SK-N-SH (cell line): ENCODE measurements at regions not wholly inside any gene's neighbourhood (a gene's known extent, or its start where the extent isn't known, plus 50 kb on each side); places are given as distances from the start of the nearest gene placed in this dataset.

ENCODE experiments used
- EP300 ChIP-seq, 2 experiments: IDR thresholded peaks; 2 replicates each; pipeline versions ENCODE4 v1.4.0 to v1.6.1; 2012; ENCODE audit warnings: borderline replicate concordance in 1 of 2, low read depth in 1 of 2, low read length in 1 of 2
- FOXJ3 ChIP-seq: sonication (generic); formaldehyde crosslinking; IDR thresholded peaks from 2 replicates; pipeline ENCODE4 v1.5.1; 2020; ENCODE audit warnings: mild to moderate bottlenecking, missing genetic modification reagents
- FOXM1 ChIP-seq: IDR thresholded peaks from 2 replicates; pipeline ENCODE4 v1.4.0; 2012; ENCODE audit warnings: low read depth, mild to moderate bottlenecking
- JUND ChIP-seq: IDR thresholded peaks from 2 replicates; pipeline ENCODE4 v1.4.0; 2012
- NRF1 ChIP-seq: IDR thresholded peaks from 2 replicates; pipeline ENCODE4 v1.6.1; 2012; ENCODE audit warnings: low read depth, mild to moderate bottlenecking, low read length
- POLR2AphosphoS5 ChIP-seq: IDR thresholded peaks from 2 replicates; pipeline ENCODE4 v1.6.1; 2012; ENCODE audit warnings: low read depth, low read length
- SMC3 ChIP-seq: IDR thresholded peaks from 2 replicates; pipeline ENCODE4 v1.6.1; 2012; ENCODE audit warnings: low read depth, low read length, improper control_type of control experiment
- TAF1 ChIP-seq: IDR thresholded peaks from 2 replicates; pipeline ENCODE4 v1.6.1; 2012; ENCODE audit warnings: low read depth, mild to moderate bottlenecking, low read length, moderate library complexity, borderline replicate concordance
- TF ChIP-seq, protein P1 (sequence below): fragments of 200-600 bp; sonication (generic); IDR thresholded peaks from 2 replicates; pipeline ENCODE4 v1.6.1; 2017; ENCODE audit warnings: antibody characterized with exemption, mild to moderate bottlenecking, moderate library complexity

DNA sequence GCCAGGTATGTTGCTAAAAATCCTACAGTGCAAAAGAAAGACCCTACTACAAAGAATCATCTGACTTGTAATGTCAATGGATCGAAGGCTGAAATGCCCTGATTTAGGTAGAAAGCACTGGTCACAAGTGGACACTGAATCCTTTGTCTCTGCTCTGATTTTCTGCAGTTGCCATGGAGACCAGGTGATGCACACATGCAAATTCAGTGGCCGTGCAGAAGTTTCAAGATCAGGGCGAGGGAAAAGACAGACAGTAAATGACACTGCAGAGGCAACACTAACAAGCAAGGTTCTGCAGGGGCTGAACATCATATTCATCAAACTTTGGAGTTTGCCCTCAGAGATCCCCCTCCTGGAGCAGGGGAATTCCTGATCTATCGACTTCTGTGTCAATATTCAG is 370.3 kb upstream of the TMEM132C start:
- no peak for TF ChIP-seq TAF1
- TF ChIP-seq, protein P1, sequence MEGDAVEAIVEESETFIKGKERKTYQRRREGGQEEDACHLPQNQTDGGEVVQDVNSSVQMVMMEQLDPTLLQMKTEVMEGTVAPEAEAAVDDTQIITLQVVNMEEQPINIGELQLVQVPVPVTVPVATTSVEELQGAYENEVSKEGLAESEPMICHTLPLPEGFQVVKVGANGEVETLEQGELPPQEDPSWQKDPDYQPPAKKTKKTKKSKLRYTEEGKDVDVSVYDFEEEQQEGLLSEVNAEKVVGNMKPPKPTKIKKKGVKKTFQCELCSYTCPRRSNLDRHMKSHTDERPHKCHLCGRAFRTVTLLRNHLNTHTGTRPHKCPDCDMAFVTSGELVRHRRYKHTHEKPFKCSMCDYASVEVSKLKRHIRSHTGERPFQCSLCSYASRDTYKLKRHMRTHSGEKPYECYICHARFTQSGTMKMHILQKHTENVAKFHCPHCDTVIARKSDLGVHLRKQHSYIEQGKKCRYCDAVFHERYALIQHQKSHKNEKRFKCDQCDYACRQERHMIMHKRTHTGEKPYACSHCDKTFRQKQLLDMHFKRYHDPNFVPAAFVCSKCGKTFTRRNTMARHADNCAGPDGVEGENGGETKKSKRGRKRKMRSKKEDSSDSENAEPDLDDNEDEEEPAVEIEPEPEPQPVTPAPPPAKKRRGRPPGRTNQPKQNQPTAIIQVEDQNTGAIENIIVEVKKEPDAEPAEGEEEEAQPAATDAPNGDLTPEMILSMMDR = no peak
- TF ChIP-seq POLR2AphosphoS5 = no peak
- no peak for TF ChIP-seq JUND
- TF ChIP-seq NRF1 = no peak
- no peak for TF ChIP-seq SMC3
- TF ChIP-seq FOXJ3 = no peak
- no peak for TF ChIP-seq EP300 (IDR thresholded peaks at IDR 0.05; ENCODE audit: borderline replicate concordance in 1 of 2, low read depth in 1 of 2, low read length in 1 of 2)
- TF ChIP-seq FOXM1 = no peak
